ENCODE measurements at regions not wholly inside any gene's neighbourhood (a gene's known extent, or its start where the extent isn't known, plus 50 kb on each side); places are given as distances from the start of the nearest gene placed in this dataset.

- Histone ChIP-seq H3K27ac (ENCODE audit: low read depth in 1 of 2, low read length in 2 of 2) (peak overlapping the region; percentile 94 to 99), H3K36me3 (ENCODE audit: control insufficient read depth in 4 of 4, insufficient read depth in 3 of 4, low read depth in 1 of 4, low read length in 3 of 4) (no peaks in the 10 kb centered on the region), H3K9ac (ENCODE audit: low read depth in 1 of 2, low read length in 2 of 2) (peak overlapping the region; percentile 94 to 98), H3K4me3 (ENCODE audit: low read depth in 1 of 3, low read length in 3 of 3) (peak overlapping the region; percentile 53 to 88 (median 63)), H3K4me1 (ENCODE audit: control insufficient read depth in 4 of 4, insufficient read depth in 4 of 4, low read length in 3 of 4) (peaks cover 0 to 3% (median 1%) of the 10 kb centered on the region in 4 donors), H3K9me3 (ENCODE audit: control insufficient read depth in 4 of 4, low read length in 3 of 4) (peaks cover 0 to 2% (median 0%) of the 10 kb centered on the region in 4 donors), H3K27me3 (ENCODE audit: control insufficient read depth in 4 of 4, insufficient read depth in 4 of 4, low read length in 3 of 4) (no peaks in the 10 kb centered on the region)
- peak; percentile 77 for DNase-seq (ENCODE audit: low spot score)
- WGBS = under 1% methylated on average over 23 of the region's 23 CpGs
- no peak for TF ChIP-seq GABPA (IDR thresholded peaks at IDR 0.05 in 1 of 2, conservative IDR thresholded peaks at IDR 0.05 in 1 of 2)
- peak; percentile 39 to 44 for TF ChIP-seq RAD21 (IDR thresholded peaks at IDR 0.05)
- peak; percentile 26 for TF ChIP-seq NR2F2 (IDR thresholded peaks at IDR 0.05)
- no peak for TF ChIP-seq YY1 (IDR thresholded peaks at IDR 0.05)
- no peak for TF ChIP-seq ZBTB33 (IDR thresholded peaks at IDR 0.05)
- TF ChIP-seq FOXA2 (IDR thresholded peaks at IDR 0.05) = no peak
- TF ChIP-seq SP1 (IDR thresholded peaks at IDR 0.05) = no peak
- TF ChIP-seq CTCF (IDR thresholded peaks at IDR 0.05; ENCODE audit: low read depth, low read length, missing input control) = no peak
Observed at GRCh38 chr2:61763605-61764034, 90.2 kb downstream of the FAM161A start.

GRCh38 chr2:61762292-61762691 lies 91.6 kb downstream of the FAM161A start:
- no peak for DNase-seq (ENCODE audit: low spot score)
- no peaks in the 10 kb centered on the region for H3K36me3 ChIP-seq (ENCODE audit: control insufficient read depth in 4 of 4, insufficient read depth in 3 of 4, low read depth in 1 of 4, low read length in 3 of 4)
- H3K27ac ChIP-seq (ENCODE audit: low read depth in 1 of 2, low read length in 2 of 2) = no peak overlapping the region
- H3K4me1 ChIP-seq (ENCODE audit: control insufficient read depth in 4 of 4, insufficient read depth in 4 of 4, low read length in 3 of 4) = peaks cover 0 to 3% (median 1%) of the 10 kb centered on the region in 4 donors
- no peaks in the 10 kb centered on the region for H3K27me3 ChIP-seq (ENCODE audit: control insufficient read depth in 4 of 4, insufficient read depth in 4 of 4, low read length in 3 of 4)
- no peak overlapping the region for H3K9ac ChIP-seq (ENCODE audit: low read depth in 1 of 2, low read length in 2 of 2)
- H3K9me3 ChIP-seq (ENCODE audit: control insufficient read depth in 4 of 4, low read length in 3 of 4) = peaks cover 0 to 2% (median 0%) of the 10 kb centered on the region in 4 donors
- no peak overlapping the region for H3K4me3 ChIP-seq (ENCODE audit: low read depth in 1 of 3, low read length in 3 of 3)
- 95% methylated on average over 8 of the region's 8 CpGs for WGBS
- no peak for TF ChIP-seq FOXA1 (IDR thresholded peaks at IDR 0.05)
- TF ChIP-seq YY1 (IDR thresholded peaks at IDR 0.05) = no peak
- no peak for TF ChIP-seq RAD21 (IDR thresholded peaks at IDR 0.05)
- TF ChIP-seq NR2F2 (IDR thresholded peaks at IDR 0.05) = no peak

- peaks cover 0 to 1% (median 0%) of the 10 kb centered on the region in 4 donors for H3K9me3 ChIP-seq (ENCODE audit: control insufficient read depth in 4 of 4, low read length in 3 of 4)
- TF ChIP-seq RXRA (IDR thresholded peaks at IDR 0.05) (no peak), FOXA2 (IDR thresholded peaks at IDR 0.05) (no peak), EGR1 (IDR thresholded peaks at IDR 0.05; ENCODE audit: low read depth in 2 of 2) (no peak), REST (IDR thresholded peaks at IDR 0.05) (no peak)
- no peaks in the 10 kb centered on the region for H3K27me3 ChIP-seq (ENCODE audit: control insufficient read depth in 4 of 4, insufficient read depth in 4 of 4, low read length in 3 of 4)
- H3K27ac ChIP-seq (ENCODE audit: low read depth in 1 of 2, low read length in 2 of 2) = no peak overlapping the region
- H3K9ac ChIP-seq (ENCODE audit: low read depth in 1 of 2, low read length in 2 of 2) = no peak overlapping the region
- WGBS = 88% methylated on average over 2 of the region's 2 CpGs
- no peak for DNase-seq (ENCODE audit: low spot score)
- peaks cover 0 to 3% (median 1%) of the 10 kb centered on the region in 4 donors for H3K4me1 ChIP-seq (ENCODE audit: control insufficient read depth in 4 of 4, insufficient read depth in 4 of 4, low read length in 3 of 4)
- H3K4me3 ChIP-seq (ENCODE audit: low read depth in 1 of 3, low read length in 3 of 3) = no peak overlapping the region
- H3K36me3 ChIP-seq (ENCODE audit: control insufficient read depth in 4 of 4, insufficient read depth in 3 of 4, low read depth in 1 of 4, low read length in 3 of 4) = no peaks in the 10 kb centered on the region
Observed at GRCh38 chr2:61759718-61760117, 94.1 kb downstream of the FAM161A start.

Data from liver (tissue), 8 donors.